GM12878 (cell line): ENCODE measurements at regions not wholly inside any gene's neighbourhood (a gene's known extent, or its start where the extent isn't known, plus 50 kb on each side); places are given as distances from the start of the nearest gene placed in this dataset.

Experiments used
- EP300 ChIP-seq, 2 experiments: fragments of 150-350 bp in 1 of 2; IDR thresholded peaks; 2 replicates each; pipeline ENCODE4 v1.6.1; 2011 to 2012; ENCODE audit warnings: low read depth in 2 of 2, low read length in 2 of 2, borderline replicate concordance in 1 of 2, improper control_type of control experiment in 1 of 2, inconsistent platforms in 1 of 2; ENCODE audit not compliant: control insufficient read depth in 1 of 2
- RAD21 ChIP-seq: IDR thresholded peaks from 2 replicates; pipeline ENCODE4 v1.6.1; 2011; ENCODE audit warnings: mild to moderate bottlenecking, low read depth, low read length, moderate library complexity; ENCODE audit not compliant: insufficient read depth
- SMC3 ChIP-seq: IDR thresholded peaks from 2 replicates; pipeline ENCODE4 v1.6.1; 2011; ENCODE audit warnings: low read length, improper control_type of control experiment, borderline replicate concordance
- TCF12 ChIP-seq: IDR thresholded peaks from 2 replicates; pipeline ENCODE4 v1.6.1; 2011; ENCODE audit warnings: low read depth, mild to moderate bottlenecking, low read length
- TF ChIP-seq, protein P1 (sequence below): fragments of 450-650 bp; IDR thresholded peaks from 2 replicates; pipeline ENCODE4 v1.6.1; 2014; ENCODE audit warnings: mild to moderate bottlenecking
- TF ChIP-seq, protein P2 (sequence below), 3 experiments: IDR thresholded peaks in 2 of 3; conservative IDR thresholded peaks in 1 of 3; 2 replicates each; pipeline ENCODE4 v1.5.1; 2011; ENCODE audit warnings: low read depth in 3 of 3, low read length in 3 of 3, mild to moderate bottlenecking in 3 of 3, control low read depth in 2 of 3, moderate library complexity in 2 of 3, inconsistent platforms in 1 of 3, mixed read lengths in 1 of 3; ENCODE audit not compliant: control insufficient read depth in 2 of 3, insufficient read depth in 1 of 3; ENCODE audit errors: extremely low read depth in 1 of 3

DNA sequence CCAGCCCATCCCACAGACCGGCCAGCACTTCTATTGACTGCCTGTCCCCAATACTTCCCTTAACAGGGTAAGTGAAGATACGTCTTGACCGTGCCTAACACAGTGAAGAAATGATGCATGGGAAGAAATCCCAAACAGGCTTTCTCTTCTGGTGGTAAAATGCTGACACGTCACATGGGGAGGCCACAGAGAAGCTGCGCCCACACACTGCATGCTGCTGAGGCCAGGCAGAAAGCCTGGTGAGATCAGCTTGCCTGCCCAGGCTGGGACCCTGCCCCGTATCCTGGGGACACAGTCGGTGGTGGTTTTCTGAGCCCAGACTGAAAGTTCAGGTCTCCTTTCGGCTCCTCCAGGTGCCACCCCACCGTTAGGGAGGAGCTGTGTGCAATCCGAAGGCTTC lies 356.3 kb upstream of the MGMT start:
- TF ChIP-seq SMC3 (no peak), TCF12 (no peak), RAD21 (no peak), EP300 (IDR thresholded peaks at IDR 0.05; ENCODE audit: borderline replicate concordance in 1 of 2, control insufficient read depth in 1 of 2, low read depth in 2 of 2, low read length in 2 of 2) (no peak)
- TF ChIP-seq, protein P1, sequence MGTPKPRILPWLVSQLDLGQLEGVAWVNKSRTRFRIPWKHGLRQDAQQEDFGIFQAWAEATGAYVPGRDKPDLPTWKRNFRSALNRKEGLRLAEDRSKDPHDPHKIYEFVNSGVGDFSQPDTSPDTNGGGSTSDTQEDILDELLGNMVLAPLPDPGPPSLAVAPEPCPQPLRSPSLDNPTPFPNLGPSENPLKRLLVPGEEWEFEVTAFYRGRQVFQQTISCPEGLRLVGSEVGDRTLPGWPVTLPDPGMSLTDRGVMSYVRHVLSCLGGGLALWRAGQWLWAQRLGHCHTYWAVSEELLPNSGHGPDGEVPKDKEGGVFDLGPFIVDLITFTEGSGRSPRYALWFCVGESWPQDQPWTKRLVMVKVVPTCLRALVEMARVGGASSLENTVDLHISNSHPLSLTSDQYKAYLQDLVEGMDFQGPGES = no peak
- TF ChIP-seq, protein P2, sequence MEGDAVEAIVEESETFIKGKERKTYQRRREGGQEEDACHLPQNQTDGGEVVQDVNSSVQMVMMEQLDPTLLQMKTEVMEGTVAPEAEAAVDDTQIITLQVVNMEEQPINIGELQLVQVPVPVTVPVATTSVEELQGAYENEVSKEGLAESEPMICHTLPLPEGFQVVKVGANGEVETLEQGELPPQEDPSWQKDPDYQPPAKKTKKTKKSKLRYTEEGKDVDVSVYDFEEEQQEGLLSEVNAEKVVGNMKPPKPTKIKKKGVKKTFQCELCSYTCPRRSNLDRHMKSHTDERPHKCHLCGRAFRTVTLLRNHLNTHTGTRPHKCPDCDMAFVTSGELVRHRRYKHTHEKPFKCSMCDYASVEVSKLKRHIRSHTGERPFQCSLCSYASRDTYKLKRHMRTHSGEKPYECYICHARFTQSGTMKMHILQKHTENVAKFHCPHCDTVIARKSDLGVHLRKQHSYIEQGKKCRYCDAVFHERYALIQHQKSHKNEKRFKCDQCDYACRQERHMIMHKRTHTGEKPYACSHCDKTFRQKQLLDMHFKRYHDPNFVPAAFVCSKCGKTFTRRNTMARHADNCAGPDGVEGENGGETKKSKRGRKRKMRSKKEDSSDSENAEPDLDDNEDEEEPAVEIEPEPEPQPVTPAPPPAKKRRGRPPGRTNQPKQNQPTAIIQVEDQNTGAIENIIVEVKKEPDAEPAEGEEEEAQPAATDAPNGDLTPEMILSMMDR (IDR thresholded peaks at IDR 0.05 in 2 of 3, conservative IDR thresholded peaks at IDR 0.05 in 1 of 3; ENCODE audit: control insufficient read depth in 2 of 3, extremely low read depth in 1 of 3, insufficient read depth in 1 of 3, low read depth in 3 of 3, low read length in 3 of 3) = no peak
